AG09309 (cell line): ENCODE measurements at regions not wholly inside any gene's neighbourhood (a gene's known extent, or its start where the extent isn't known, plus 50 kb on each side); places are given as distances from the start of the nearest gene placed in this dataset.

Experiments used
- DNase-seq: peaks from one replicate; pipeline ENCODE4 v3.0.0-alpha.2; 2010; ENCODE audit warnings: low read depth
- H3K4me3 ChIP-seq: 2 replicates; pipeline ENCODE4 v1.5.1; 2011; ENCODE audit warnings: mild to moderate bottlenecking, low read depth, low read length, moderate library complexity; ENCODE audit not compliant: control insufficient read depth
- CTCF ChIP-seq: IDR thresholded peaks from 2 replicates; pipeline ENCODE4 v1.5.1; 2011; ENCODE audit warnings: mild to moderate bottlenecking, low read depth, low read length, inconsistent platforms; ENCODE audit not compliant: insufficient read depth, control insufficient read depth; ENCODE audit errors: missing control alignments

GRCh38 chr2:226418521-226418920 lies 381.1 kb downstream of the IRS1 start:
- no peak overlapping the region for H3K4me3 ChIP-seq
- no peak for DNase-seq
- no peak for TF ChIP-seq CTCF

- DNase-seq, result no peak
- TF ChIP-seq CTCF, result no peak
Observed at GRCh38 chr2:226414335-226414734, 385.3 kb downstream of the IRS1 start.

GRCh38 chr2:226413498-226414130 lies 386.0 kb downstream of the IRS1 start:
- no peak for DNase-seq
- no peak for TF ChIP-seq CTCF
- H3K4me3 ChIP-seq, result no peak overlapping the region

More at GRCh38 chr2:226414335-226414734, 385.3 kb downstream of the IRS1 start:
- no peak overlapping the region for H3K4me3 ChIP-seq

GRCh38 chr2:226411727-226412360 lies 387.8 kb downstream of the IRS1 start:
- no peak overlapping the region for H3K4me3 ChIP-seq
- no peak for DNase-seq
- no peak for TF ChIP-seq CTCF

GRCh38 chr2:226411205-226411604 lies 388.4 kb downstream of the IRS1 start:
- TF ChIP-seq CTCF, result no peak
- no peak overlapping the region for H3K4me3 ChIP-seq
- no peak for DNase-seq

- TF ChIP-seq CTCF, result no peak
Observed at GRCh38 chr2:226410247-226410835, 389.3 kb downstream of the IRS1 start.

More at GRCh38 chr2:226410247-226410835, 389.3 kb downstream of the IRS1 start:
- H3K4me3 ChIP-seq, result no peak overlapping the region
- DNase-seq, result no peak
